ENCODE measurements at regions not wholly inside any gene's neighbourhood (a gene's known extent, or its start where the extent isn't known, plus 50 kb on each side); places are given as distances from the start of the nearest gene placed in this dataset.

- no peak for DNase-seq (ENCODE audit: low spot score)
- no peak for TF ChIP-seq CTCF (IDR thresholded peaks at IDR 0.05; ENCODE audit: extremely low read depth, insufficient read depth, missing control alignments)
- in situ Hi-C loops (cut with MboI; ENCODE audit: low pct_unique_long_range_greater_than_20kb, low sequenced_read_pairs, unreplicated experiment), result no loop called here
These were observed 552.5 kb downstream of the FGF9 start for GRCh38 chr13:22223411-22223810.

GRCh38 chr13:22226086-22226485, 555.2 kb downstream of the FGF9 start:
- in situ Hi-C loops (cut with MboI; ENCODE audit: low pct_unique_long_range_greater_than_20kb, low sequenced_read_pairs, unreplicated experiment), result no loop called here
- TF ChIP-seq CTCF (IDR thresholded peaks at IDR 0.05; ENCODE audit: extremely low read depth, insufficient read depth, missing control alignments), result no peak
- DNase-seq (ENCODE audit: low spot score), result no peak

GRCh38 chr13:22227895-22228294, 557.0 kb downstream of the FGF9 start:
- TF ChIP-seq CTCF (IDR thresholded peaks at IDR 0.05; ENCODE audit: extremely low read depth, insufficient read depth, missing control alignments), result no peak
- in situ Hi-C loops (cut with MboI; ENCODE audit: low pct_unique_long_range_greater_than_20kb, low sequenced_read_pairs, unreplicated experiment), result no loop called here
- DNase-seq (ENCODE audit: low spot score), result no peak

GRCh38 chr13:22229916-22230315, 559.0 kb downstream of the FGF9 start:
- DNase-seq (ENCODE audit: low spot score), result no peak
- in situ Hi-C loops (cut with MboI; ENCODE audit: low pct_unique_long_range_greater_than_20kb, low sequenced_read_pairs, unreplicated experiment), result no loop called here
- TF ChIP-seq CTCF (IDR thresholded peaks at IDR 0.05; ENCODE audit: extremely low read depth, insufficient read depth, missing control alignments), result no peak

- in situ Hi-C loops (cut with MboI; ENCODE audit: low pct_unique_long_range_greater_than_20kb, low sequenced_read_pairs, unreplicated experiment), result no loop called here
- no peak for DNase-seq (ENCODE audit: low spot score)
- no peak for TF ChIP-seq CTCF (IDR thresholded peaks at IDR 0.05; ENCODE audit: extremely low read depth, insufficient read depth, missing control alignments)
These were observed 561.3 kb downstream of the FGF9 start for GRCh38 chr13:22232186-22232585.

- no peak for TF ChIP-seq CTCF (IDR thresholded peaks at IDR 0.05; ENCODE audit: extremely low read depth, insufficient read depth, missing control alignments)
- no peak for DNase-seq (ENCODE audit: low spot score)
- in situ Hi-C loops (cut with MboI; ENCODE audit: low pct_unique_long_range_greater_than_20kb, low sequenced_read_pairs, unreplicated experiment), result no loop called here
These were observed 564.5 kb downstream of the FGF9 start for GRCh38 chr13:22235285-22235949.

GRCh38 chr13:22235950-22236290, 565.0 kb downstream of the FGF9 start:
- no peak for DNase-seq (ENCODE audit: low spot score)
- no peak for TF ChIP-seq CTCF (IDR thresholded peaks at IDR 0.05; ENCODE audit: extremely low read depth, insufficient read depth, missing control alignments)
- in situ Hi-C loops (cut with MboI; ENCODE audit: low pct_unique_long_range_greater_than_20kb, low sequenced_read_pairs, unreplicated experiment), result no loop called here

Measured in GM13977 (cell line).